Coronary artery (tissue), 2 donors: ENCODE measurements at regions not wholly inside any gene's neighbourhood (a gene's known extent, or its start where the extent isn't known, plus 50 kb on each side); places are given as distances from the start of the nearest gene placed in this dataset.
"Not testable (repeated sequence)": the region's sequence is repeated elsewhere in the genome, so short reads cannot be mapped to it uniquely, and the experiment has no call there.

ENCODE experiments used
- DNase-seq: peaks from one replicate; pipeline ENCODE4 v3.0.0-alpha.2; 2017; ENCODE audit warnings: low spot score
- H3K27ac ChIP-seq, 2 donors: fragments of 200-600 bp; sonication (generic); one replicate each; pipeline ENCODE4 v1.5.1; 2016 to 2019
- H3K4me3 ChIP-seq: fragments of 200-600 bp; sonication (generic); 2 replicates; pipeline ENCODE4 v1.5.1; 2016; ENCODE audit warnings: mild to moderate bottlenecking, moderate library complexity
- CTCF ChIP-seq: fragments of 200-600 bp; sonication (generic); IDR thresholded peaks from one replicate; pipeline ENCODE4 v1.5.1; 2019; ENCODE audit warnings: antibody characterized with exemption

GRCh38 chr12:30286345-30286926, 409.2 kb downstream of the IPO8 start:
- DNase-seq, result no peak
- peak; percentile 28 for TF ChIP-seq CTCF
- no peak overlapping the region for H3K4me3 ChIP-seq
- H3K27ac ChIP-seq, result no peak overlapping the region

- Histone ChIP-seq H3K27ac (no peak overlapping the region), H3K4me3 (no peak overlapping the region)
- no peak for TF ChIP-seq CTCF
- no peak for DNase-seq
Observed at GRCh38 chr12:30278401-30278800, 417.3 kb downstream of the IPO8 start.

- not testable (repeated sequence) for DNase-seq, H3K27ac ChIP-seq, H3K4me3 ChIP-seq
Observed at GRCh38 chr12:30272515-30272914, 423.2 kb downstream of the IPO8 start.

- Histone ChIP-seq H3K4me3 (no peak overlapping the region), H3K27ac (no peak overlapping the region)
- no peak for DNase-seq
- no peak for TF ChIP-seq CTCF
Observed at GRCh38 chr12:30269496-30269895, 426.2 kb downstream of the IPO8 start.

- H3K4me3 ChIP-seq, result no peak overlapping the region
- no peak overlapping the region for H3K27ac ChIP-seq
- TF ChIP-seq CTCF, result no peak
- no peak for DNase-seq
Observed at GRCh38 chr12:30268041-30268440, 427.6 kb downstream of the IPO8 start.

- H3K27ac ChIP-seq, result no peak overlapping the region
- DNase-seq, result no peak
- TF ChIP-seq CTCF, result no peak
- no peak overlapping the region for H3K4me3 ChIP-seq
Observed at GRCh38 chr12:30263434-30263833, 432.2 kb downstream of the IPO8 start.

GRCh38 chr12:30257618-30258017, 438.1 kb downstream of the IPO8 start:
- no peak for DNase-seq
- no peak overlapping the region for H3K4me3 ChIP-seq

More at GRCh38 chr12:30257618-30258017, 438.1 kb downstream of the IPO8 start:
- no peak overlapping the region for H3K27ac ChIP-seq
- no peak for TF ChIP-seq CTCF
